BJ (cell line): ENCODE measurements at regions not wholly inside any gene's neighbourhood (a gene's known extent, or its start where the extent isn't known, plus 50 kb on each side); places are given as distances from the start of the nearest gene placed in this dataset.

Experiments used
- CTCF ChIA-PET: fragments of 350-600 bp; formaldehyde crosslinking; extraction: SDS; loops from one replicate; lab custom pipeline; 2021; ENCODE audit warnings: antibody characterized with exemption, inconsistent platforms; lab: Yijun Ruan, JAX
- POLR2A ChIA-PET: fragments of 300-600 bp; sonication (Branson Sonifier 250); formaldehyde crosslinking; extraction: SDS; loops from one replicate; lab custom pipeline; 2021; ENCODE audit warnings: antibody characterized with exemption; lab: Charles Lee
- DNase-seq: peaks from one replicate; pipeline ENCODE4 v3.0.0-alpha.2; 2011; ENCODE audit warnings: low read depth
- H3K27me3 ChIP-seq: 2 replicates; pipeline ENCODE4 v1.6.0; 2011; ENCODE audit warnings: low read length; ENCODE audit not compliant: control insufficient read depth, insufficient read depth
- H3K36me3 ChIP-seq: 2 replicates; pipeline ENCODE4 v1.5.1; 2011; ENCODE audit warnings: low read length; ENCODE audit not compliant: control insufficient read depth, insufficient read depth
- H3K4me3 ChIP-seq: 2 replicates; pipeline ENCODE4 v1.5.1; 2011; ENCODE audit warnings: low read depth, mild to moderate bottlenecking, control low read depth, low read length
- CTCF ChIP-seq: IDR thresholded peaks from 2 replicates; pipeline ENCODE4 v1.5.1; 2011; ENCODE audit warnings: low read depth, mild to moderate bottlenecking, control low read depth, inconsistent platforms, low read length, moderate library complexity; ENCODE audit not compliant: insufficient read depth

DNA sequence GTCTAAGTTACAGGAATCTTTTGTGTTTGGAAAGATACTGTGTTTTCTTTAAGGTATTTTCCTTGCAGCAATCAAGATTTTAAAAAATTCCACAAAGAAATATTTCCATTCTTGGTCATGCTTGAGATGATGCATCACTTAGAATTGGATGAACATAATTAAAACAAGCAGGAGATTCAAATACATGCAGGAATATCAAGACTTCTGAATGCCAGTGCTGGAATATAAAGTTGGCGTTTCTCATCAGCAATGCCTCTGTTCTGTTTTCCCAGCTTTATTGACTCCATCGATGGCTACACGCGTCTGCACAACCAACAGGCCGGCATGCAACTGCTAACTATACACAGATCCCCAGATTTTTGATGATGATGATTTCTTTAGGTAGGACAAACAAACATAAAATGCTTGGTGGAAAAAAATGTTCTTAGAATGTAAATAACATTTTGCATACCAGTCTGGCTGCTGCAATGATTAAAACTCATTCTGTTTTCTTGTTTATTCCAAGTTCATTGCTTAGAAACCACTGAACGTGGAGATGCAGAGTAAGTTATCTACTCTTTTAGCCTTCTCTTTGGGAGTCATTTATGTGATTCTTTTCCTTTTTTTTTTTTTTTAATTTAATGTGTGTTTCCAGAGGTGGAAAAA, 91.3 kb upstream of the FAM171A1 start:
- no peak for DNase-seq
- TF ChIP-seq CTCF = no peak
- ChIA-PET CTCF (interaction anchor here (0.6 to 4.1 kb wide), 19 partner anchors 12 to 360 kb away, joined by 3 to 29 read pairs (median 5); partner anchors contain the start of gene ITGA8), POLR2A (no interaction called here)
- Histone ChIP-seq H3K27me3 (no peaks in the 10 kb centered on the region), H3K36me3 (no peaks in the 10 kb centered on the region), H3K4me3 (no peak overlapping the region)

DNA sequence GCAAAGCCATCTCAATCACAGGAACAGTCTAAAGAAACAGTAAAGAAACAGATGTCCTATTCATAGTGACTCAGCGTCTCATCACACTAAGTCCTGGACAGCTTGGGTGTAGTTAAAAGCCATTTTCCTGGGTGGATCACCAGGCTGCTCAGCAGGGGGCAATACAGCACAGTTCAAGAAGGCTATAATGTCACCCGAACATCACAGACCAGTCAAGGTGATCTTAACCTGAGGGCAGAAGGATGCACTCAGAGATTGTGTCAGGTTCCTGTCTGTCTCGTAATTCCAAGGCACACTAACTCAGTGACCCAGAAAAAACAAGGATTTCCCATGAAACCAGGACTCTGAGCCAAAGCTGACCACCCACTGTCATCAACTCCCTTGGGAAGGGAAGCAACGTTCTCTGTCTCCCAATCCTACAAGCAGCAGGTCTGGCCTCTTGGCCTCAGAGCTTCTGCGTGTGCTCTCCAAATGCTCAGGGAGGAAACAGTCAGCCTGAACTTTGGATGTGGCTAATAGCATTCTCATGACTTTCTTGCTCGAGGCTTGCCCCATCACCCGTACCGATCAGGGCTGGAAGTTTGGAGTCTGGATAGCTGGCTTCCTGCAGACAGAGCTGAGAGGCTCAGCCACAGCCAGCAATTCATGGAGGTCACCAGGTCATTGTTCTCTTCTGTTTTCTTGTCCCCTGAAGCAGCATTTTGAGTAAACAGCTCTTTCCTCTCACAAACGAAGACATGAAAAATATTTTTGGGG, 90.4 kb upstream of the FAM171A1 start:
- no peak overlapping the region for H3K4me3 ChIP-seq
- ChIA-PET CTCF (interaction anchor here (0.6 to 4.1 kb wide), 34 partner anchors 8 to 361 kb away, joined by 3 to 29 read pairs (median 4); partner anchors contain the start of gene ITGA8), POLR2A (interaction anchor here (0.6 to 0.7 kb wide), 2 partner anchors 186 to 258 kb away, joined by 3 to 24 read pairs; no protein-coding TSS in a partner anchor)

DNA sequence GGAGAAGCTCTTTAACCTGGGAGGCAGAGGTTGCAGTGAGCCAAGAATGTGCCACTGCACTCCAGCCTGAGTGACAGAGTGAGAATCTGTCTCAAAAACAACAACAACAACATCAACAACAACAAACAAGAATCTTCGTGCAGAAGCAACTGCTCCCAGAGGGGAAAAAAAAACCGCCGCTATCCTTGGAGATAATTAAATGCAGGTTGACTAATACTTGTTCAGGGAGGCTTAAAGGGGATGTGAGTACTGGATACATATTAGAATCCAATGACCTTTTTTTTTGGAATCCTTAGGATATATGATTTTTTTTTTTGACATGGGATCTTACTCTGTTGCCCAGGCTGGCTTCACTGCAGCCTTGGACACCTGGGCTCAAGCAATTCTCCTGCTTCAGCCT, 89.6 kb upstream of the FAM171A1 start:
- H3K27me3 ChIP-seq = no peaks in the 10 kb centered on the region
- DNase-seq = no peak
- TF ChIP-seq CTCF = no peak
- no peak overlapping the region for H3K4me3 ChIP-seq
- POLR2A ChIA-PET = no interaction called here
- H3K36me3 ChIP-seq = no peaks in the 10 kb centered on the region
- CTCF ChIA-PET = interaction anchor here (0.6 to 4.1 kb wide), 23 partner anchors 9 to 362 kb away, joined by 3 to 29 read pairs (median 4); partner anchors contain the start of gene ITGA8

More for the DNA sequence above, 90.4 kb upstream of the FAM171A1 start:
- no peaks in the 10 kb centered on the region for H3K36me3 ChIP-seq
- peak; percentile 84 for DNase-seq
- no peaks in the 10 kb centered on the region for H3K27me3 ChIP-seq
- TF ChIP-seq CTCF = peak; percentile 59

DNA sequence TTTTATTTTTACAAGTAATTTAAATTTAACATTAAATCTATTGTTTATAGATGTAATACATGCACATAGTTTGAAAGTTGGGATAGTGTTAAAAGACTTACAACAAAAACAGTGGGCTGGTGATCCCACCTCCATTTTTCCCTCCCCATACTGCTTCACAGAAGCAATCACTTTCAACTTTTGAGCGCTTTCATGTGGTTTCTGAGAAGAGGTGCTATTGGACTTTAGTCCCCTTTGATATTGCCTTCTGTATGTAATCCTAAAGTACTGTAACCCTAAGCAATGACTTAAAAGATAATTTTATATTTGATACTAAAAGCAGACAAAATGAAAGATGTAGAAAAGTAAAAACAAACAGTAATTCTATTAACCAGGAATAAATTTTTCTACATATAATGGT, 88.1 kb upstream of the FAM171A1 start:
- CTCF ChIA-PET = interaction anchor here (1.0 to 4.1 kb wide), 2 partner anchors 26 to 256 kb away, joined by 3 to 29 read pairs; no protein-coding TSS in a partner anchor
- no peaks in the 10 kb centered on the region for H3K27me3 ChIP-seq
- H3K36me3 ChIP-seq = no peaks in the 10 kb centered on the region
- POLR2A ChIA-PET = no interaction called here
- DNase-seq = no peak
- H3K4me3 ChIP-seq = no peak overlapping the region
- TF ChIP-seq CTCF = no peak

- DNase-seq = no peak
- POLR2A ChIA-PET = no interaction called here
Observed at GRCh38 chr10:15457382-15457781, 86.3 kb upstream of the FAM171A1 start.

More at GRCh38 chr10:15457382-15457781, 86.3 kb upstream of the FAM171A1 start:
- no peak overlapping the region for H3K4me3 ChIP-seq
- no peak for TF ChIP-seq CTCF
- no peaks in the 10 kb centered on the region; the same call in 1 of the 2 replicates for H3K27me3 ChIP-seq
- CTCF ChIA-PET = interaction anchor here (0.9 to 1.2 kb wide), 2 partner anchors 13 to 18 kb away, joined by 3 to 4 read pairs; no protein-coding TSS in a partner anchor
- H3K36me3 ChIP-seq = no peaks in the 10 kb centered on the region
